OCI-LY1 (cell line): ENCODE measurements at regions not wholly inside any gene's neighbourhood (a gene's known extent, or its start where the extent isn't known, plus 50 kb on each side); places are given as distances from the start of the nearest gene placed in this dataset.

Source experiments
- EZH2 ChIP-seq: fragments of 200-600 bp; sonication (generic), shearing (Covaris generic); IDR thresholded peaks from 2 replicates; pipeline ENCODE4 v1.8.0; 2017; ENCODE audit warnings: borderline replicate concordance, mixed run types, mild to moderate bottlenecking, antibody characterized with exemption, low read length, moderate library complexity, mixed read lengths
- TF ChIP-seq, protein P1 (sequence below): fragments of 200-600 bp; sonication (generic), shearing (Covaris generic); IDR thresholded peaks from 2 replicates; pipeline ENCODE4 v1.5.1; 2017; ENCODE audit warnings: mild to moderate bottlenecking, antibody characterized with exemption, low read length, moderate library complexity, mixed read lengths

DNA sequence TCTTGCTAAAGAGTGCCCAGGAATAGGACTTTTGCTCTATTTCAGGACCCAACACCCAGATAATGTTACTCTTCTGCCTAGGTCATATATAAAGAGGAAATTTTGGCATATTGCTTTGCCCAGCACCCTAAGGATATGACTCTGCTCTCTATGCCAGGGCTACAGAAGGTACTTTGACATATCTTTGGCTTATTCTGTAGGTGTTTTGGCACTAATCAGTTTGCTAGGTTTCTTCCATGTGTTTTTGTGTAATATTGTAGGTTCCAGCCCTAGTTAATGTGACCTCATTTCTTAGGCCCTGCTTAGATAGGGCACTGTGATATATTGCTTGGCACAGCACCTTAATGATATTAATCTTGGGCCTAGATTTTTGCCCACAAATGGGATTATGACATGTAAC is 842.9 kb upstream of the TSPY4 start:
- TF ChIP-seq, protein P1, sequence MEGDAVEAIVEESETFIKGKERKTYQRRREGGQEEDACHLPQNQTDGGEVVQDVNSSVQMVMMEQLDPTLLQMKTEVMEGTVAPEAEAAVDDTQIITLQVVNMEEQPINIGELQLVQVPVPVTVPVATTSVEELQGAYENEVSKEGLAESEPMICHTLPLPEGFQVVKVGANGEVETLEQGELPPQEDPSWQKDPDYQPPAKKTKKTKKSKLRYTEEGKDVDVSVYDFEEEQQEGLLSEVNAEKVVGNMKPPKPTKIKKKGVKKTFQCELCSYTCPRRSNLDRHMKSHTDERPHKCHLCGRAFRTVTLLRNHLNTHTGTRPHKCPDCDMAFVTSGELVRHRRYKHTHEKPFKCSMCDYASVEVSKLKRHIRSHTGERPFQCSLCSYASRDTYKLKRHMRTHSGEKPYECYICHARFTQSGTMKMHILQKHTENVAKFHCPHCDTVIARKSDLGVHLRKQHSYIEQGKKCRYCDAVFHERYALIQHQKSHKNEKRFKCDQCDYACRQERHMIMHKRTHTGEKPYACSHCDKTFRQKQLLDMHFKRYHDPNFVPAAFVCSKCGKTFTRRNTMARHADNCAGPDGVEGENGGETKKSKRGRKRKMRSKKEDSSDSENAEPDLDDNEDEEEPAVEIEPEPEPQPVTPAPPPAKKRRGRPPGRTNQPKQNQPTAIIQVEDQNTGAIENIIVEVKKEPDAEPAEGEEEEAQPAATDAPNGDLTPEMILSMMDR, result no peak
- TF ChIP-seq EZH2, result no peak
